Stimulated activated CD8-positive, alpha-beta memory T cell treated with anti-CD3 and anti-CD28 coated beads, Interleukin-12 subunit alpha, Interleukin-12 subunit beta, amount 100 ng/mL, for 4 hours (primary cell): ENCODE measurements at regions not wholly inside any gene's neighbourhood (a gene's known extent, or its start where the extent isn't known, plus 50 kb on each side); places are given as distances from the start of the nearest gene placed in this dataset.

Source experiments
- DNase-seq: peaks from one replicate; pipeline ENCODE4 v3.0.0-alpha.2; 2020; ENCODE audit warnings: low read depth

DNA sequence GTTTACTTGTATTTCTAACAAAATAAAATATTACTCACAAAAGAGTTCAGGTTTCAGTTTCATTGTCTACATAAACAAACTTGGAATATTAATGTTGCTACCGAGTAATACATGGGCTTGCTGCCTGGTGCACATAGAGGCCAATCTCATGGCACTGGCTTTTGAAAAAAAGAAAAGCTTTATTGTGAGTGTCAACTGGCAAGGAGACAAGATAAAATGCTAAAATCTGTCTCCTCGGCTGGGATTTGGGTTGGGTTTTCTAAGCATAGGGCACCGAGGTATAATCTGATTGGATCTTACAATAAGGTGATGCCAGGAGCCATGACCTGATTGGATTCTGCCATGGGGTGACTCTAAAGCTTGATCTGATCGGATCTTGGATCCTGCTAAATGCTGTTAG is 1519.9 kb upstream of the MIR17HG start:
- no peak for DNase-seq

DNA sequence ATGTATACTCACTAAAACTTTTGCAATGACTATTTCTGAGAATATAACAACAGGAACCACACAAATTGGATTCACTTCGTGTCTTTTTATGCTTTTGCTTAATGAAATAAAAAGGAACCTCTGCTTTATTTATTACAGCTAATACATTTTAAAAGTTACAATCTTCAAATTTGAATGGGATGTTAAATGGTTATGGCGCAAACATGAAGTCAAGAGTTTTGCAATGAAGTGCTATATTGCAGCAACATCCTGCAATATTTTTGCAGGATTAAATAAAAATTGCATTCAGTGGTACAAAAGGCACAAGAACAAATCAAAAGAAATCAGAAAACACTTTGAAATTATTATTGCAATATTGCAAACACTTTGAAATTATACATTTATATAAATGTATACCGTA is 1519.0 kb upstream of the MIR17HG start:
- no peak for DNase-seq

DNA sequence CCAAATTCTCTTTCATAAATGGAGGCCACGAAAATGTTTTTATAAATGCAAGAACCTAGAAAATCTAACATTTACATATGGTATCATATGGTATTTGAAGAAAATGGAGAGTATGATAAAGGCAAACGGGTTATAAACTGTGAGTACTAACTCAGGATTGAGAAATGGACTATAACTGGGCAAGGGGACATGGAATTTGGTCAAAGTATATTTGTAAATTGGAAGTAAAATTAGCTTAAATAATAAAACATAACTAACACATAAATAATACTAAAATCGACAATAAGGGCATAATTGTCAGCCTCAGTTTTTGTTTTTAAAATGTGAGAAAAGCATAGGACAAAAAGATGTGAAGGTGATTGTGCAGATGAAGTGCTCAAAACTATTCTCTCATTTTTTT is 1516.3 kb upstream of the MIR17HG start:
- DNase-seq = no peak

DNA sequence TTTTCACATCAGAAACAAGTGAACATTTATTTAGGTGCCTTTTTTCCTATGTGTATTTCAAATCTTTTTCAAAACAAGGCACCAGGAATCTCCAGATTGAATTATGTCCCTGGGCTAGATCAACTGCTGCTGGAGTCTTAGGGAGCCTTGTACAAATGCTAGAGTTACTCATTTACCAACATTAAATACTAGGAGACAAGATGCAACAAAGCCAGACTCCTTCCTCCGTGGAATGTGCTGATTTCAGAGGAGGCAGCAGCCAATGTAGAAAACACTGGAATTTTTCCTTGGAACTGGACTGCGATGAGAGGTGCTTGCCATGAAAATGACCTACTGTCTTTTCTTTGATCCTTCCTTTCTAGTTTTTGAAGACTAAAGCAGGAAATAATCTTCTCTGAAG is 1514.7 kb upstream of the MIR17HG start:
- no peak for DNase-seq

DNA sequence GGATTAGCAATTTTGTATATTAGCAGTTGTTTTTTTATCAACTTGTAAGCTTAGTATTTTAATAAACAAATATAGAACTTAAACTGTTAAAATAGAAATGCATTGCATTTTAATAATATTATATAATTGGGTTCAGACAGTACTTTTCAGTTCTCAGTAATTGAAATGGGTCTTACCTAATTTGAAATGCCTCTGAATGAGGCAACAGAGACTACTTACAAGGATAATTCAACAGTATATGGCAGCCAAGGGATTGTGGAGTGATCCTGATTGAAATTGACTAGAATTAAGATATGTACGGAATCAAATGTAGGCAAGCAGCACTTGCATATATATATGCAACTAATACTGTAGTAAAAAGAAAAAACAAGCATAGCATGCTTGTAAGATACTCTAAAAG is 1503.9 kb upstream of the MIR17HG start:
- no peak for DNase-seq

DNA sequence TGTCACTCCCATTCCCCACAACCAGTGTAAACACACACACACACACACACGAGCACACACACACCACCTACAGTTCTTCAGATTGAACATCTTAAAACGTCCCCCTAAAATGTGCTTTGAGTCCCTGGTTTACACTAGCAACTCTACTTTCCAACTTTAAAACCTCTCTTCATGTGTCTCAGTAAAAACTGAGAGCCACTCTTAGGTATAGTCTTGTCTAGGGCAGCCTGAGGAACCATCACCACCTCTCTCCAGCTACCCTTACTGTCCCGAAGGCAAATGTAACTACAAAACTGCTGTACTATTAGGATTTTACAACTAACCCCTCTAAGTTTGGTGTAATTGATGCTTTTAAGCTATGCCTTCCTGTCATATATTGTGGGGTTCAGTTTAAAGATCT is 1501.6 kb upstream of the MIR17HG start:
- DNase-seq = no peak

DNA sequence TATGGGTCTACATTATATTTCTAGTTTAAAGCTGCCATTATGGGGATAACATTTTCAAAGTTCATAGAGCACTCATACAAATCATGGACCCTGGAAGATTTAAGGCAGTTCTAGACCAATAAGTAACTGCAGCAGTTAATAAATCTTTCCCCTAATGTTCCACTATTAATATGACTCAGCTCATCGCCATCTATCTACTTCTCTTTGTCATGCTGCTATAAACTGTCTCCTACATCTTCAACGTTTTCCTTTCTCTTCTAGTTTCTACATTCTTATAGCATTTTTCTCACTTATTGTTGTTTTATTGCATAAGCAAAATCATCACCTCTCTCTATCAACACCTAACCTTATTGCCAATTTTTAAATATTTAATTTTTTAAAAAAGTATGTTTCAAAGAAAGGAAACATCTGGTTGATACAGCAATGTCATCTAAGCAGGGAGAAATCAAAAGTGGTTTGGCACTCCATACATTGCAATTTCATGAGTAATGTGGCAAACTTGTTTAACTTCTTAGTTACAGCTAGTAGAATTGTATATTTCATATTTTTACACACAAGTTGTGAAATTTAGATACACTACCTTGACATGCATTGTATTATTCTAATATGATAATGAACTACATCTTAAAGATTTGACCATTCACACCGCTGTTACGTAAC is 1500.4 kb upstream of the MIR17HG start:
- no peak for DNase-seq

DNA sequence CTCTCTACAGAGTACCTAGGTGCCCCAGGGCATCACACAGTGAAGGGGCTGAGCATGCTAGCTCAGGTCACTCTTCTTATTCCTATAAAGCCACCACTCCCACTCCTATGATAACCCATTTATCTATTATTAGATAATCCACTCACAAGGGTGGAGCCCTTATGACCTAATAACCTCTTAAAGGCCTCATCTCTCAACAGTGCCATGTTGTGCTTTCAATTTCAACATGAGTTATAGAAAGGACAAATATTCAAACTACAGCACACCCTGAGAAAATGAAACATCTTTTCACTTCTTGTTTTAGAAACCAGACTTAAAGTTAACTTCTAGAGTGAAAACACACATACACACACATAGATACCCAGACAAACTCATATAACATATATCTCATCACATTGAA is 1494.9 kb upstream of the MIR17HG start:
- no peak for DNase-seq

DNA sequence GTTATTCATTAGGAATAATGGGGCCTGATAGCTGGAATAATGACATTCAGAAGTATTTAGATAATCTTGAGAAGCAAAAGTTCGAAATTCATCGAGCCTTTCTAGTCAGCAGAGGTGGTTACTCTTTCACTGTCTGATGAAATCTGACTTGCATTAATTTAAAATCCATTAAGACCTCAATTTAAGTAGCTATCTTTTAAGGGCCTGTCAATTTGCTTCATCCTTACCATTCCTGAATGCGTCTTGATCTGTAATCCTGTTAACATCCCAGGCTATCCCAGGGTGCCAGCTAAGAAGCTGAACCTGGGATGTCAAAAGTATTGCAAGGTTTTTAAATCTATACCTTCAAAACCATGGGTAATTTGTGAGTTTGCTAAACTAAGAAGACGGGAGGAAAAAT is 1491.0 kb upstream of the MIR17HG start:
- DNase-seq = no peak

DNA sequence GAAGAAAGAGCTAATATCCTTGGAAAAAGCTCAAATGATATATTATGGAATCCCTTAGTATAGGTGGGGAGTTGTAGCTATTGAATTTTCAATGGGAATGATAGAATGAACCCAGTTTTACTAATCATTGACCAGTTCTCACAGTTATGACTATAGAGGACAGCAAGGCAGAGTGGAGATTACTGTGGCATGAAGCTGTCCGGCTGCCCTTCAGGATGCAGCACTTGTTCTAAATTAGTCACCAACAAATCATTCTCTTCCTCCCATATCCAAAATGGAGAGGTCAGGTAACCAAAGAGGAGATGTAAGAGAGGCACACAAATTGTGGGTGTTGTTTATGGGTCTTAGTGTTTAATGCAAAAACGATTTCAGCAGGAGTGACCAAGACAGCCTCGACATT is 1490.0 kb upstream of the MIR17HG start:
- no peak for DNase-seq

DNA sequence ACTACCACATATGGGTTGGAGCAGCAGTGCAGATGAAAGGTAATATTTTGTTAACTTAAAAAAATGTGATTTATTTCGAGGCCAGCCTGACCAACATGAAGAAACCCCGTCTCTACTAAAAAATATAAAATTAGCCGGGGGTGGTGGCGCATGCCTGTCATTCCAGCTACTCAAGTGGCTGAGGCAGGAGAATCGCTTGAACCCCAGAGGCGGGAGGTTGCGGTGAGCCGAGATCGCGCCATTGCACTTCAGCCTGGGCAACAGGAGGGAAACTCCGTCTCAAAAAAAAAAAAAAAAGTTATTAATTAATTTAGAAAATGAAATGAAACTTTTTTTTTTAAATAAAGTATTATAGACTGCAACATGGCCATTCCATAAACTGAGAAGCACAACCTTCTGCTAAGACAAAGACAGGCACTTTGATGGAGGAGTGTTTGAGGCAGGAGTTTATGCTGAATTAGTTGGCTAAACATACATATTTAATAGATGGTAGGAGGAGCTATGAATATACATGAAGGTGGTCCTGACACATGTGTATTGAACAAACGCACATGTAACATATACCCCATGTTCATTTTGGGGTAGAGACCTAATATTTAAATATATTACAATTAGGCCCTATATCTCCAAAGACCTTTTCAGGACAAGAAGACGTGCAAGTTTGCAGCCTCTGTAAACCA is 1485.3 kb upstream of the MIR17HG start:
- DNase-seq = no peak

DNA sequence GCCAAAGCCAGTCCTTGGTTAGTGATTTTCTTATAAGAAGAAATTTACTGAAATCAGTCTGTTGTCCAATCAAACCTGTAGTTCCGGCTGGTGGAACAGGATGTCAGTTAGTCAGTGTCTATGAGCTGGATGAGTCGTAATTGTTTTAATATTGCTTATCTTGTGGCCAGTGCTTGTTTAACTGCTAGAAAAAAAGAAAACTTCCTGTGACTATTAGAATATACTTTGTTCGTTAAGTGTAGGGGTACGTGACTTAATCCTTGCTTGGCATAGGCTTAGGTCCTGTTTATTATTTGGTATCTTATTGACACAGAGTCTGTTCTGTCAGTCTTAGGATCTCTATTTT is 1484.8 kb upstream of the MIR17HG start:
- no peak for DNase-seq

DNA sequence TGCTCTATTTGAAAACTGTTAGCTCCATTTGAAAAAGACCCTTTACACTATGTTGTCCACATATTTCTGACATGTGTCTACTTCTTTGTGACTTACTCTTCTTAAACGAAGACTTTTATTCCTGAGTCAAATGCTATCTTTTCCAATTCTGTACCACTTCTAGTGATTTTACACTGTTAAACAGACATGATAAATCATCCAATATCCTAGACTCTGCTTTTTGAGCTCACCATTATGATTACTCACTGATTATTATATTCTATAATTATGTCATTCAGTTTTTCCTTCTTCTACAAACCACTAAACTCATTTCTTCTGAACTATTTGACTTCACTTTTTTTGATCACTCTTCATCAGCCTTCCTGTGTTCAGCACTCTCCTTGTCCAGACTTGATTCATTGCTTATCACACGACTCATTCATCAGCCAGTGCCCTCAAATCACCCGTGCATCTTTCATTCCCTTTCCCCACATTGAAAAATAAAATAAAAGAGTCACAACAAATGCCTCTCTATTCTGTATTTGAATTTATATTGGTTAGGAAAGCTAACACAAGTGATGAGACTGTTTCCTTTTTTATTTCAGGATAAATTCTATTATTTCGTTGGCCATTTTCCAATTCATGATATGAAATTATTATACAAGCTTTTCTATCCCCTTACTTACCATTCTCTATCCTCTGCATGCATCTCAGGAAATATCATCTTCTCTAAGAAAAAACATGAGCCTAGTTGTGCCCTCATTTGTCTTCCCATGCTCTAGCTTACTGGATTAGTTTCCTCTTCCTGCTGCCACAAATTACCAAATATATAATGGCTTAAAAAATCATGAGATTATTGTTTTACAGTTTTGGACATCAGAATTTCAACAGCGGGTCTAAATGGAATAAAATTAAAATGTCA is 1482.1 kb upstream of the MIR17HG start:
- DNase-seq = no peak

DNA sequence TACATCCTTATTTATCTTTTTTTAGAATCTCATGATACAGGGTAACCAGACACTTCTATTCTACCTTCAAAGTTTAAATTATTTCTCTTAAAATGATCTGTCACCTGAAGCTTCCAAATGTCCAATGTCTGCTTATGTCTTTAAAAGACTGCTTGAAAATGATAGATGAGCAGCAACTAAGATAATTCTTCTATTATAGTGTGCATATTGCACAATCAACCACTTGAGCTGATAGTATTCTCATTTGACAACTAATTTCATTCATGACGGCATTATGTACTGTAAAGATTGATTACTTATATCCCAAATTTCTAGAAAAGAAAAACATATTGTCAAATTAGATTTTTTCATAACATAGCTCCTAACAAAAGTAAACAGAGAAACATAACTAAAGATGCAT is 1478.2 kb upstream of the MIR17HG start:
- DNase-seq = no peak

DNA sequence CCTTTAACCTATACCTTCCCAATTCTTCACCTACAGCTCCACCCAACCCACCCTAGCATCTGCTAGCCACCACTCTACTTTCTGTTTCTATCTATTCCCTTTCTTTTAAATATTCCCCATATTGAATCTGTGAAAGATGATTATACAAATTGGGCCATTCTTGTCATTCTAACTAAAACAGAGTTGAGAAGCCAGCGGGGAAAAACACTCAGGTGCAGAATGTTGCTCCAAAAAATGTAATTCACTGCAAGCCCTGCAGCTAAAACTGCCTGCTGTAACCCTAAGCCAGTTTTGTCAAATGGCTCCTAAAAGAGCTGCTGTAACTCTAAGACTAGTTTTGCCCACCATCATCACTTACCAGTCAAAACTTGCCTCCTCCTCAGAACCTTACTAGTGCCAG is 1468.6 kb upstream of the MIR17HG start:
- no peak for DNase-seq

DNA sequence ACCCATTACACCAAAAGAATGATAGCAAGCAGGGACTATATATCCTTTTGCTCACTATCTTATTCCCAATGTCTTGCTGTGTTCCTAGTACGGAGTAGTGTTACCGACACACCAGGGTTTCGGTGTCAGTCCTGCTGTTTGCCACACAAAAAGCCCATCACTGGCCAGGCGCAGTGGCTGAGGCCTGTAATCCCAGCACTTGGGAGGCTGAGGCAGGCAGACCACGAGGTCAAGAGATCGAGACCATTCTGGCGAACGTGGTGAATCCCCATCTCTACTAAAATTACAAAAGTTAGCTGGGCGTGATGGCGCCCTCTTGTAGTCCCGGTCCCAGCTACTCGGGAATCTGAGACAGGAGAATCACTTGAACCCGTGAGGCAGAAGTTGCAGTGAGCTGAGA is 1467.3 kb upstream of the MIR17HG start:
- no peak for DNase-seq

DNA sequence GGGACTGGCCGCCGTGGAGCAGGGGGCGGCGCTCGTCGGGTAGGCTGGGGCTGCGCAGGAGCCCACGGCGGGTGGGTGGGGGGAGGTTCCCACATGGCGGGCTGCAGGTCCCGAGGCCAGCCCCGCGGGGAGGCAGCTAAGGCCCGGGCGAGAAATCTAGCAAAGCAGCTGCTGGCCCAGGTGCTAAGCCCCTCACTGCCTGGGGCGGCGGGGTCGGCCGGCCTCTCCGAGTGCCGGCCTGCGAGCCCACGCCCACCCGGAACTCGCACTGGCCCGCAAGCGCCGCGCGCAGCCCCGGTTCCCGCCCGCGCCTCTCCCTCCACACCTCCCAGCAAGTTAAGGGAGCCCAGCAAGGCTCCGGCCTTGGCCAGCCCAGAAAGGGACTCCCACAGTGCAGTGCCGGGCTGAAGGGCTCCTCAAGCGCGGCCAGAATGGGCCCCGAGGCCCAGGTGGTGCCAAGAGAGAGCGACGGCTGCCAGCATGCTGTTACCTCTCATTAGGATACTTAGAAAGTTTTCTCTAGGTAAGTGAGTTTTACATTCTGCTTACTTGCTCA is 1463.5 kb upstream of the MIR17HG start:
- no peak for DNase-seq

DNA sequence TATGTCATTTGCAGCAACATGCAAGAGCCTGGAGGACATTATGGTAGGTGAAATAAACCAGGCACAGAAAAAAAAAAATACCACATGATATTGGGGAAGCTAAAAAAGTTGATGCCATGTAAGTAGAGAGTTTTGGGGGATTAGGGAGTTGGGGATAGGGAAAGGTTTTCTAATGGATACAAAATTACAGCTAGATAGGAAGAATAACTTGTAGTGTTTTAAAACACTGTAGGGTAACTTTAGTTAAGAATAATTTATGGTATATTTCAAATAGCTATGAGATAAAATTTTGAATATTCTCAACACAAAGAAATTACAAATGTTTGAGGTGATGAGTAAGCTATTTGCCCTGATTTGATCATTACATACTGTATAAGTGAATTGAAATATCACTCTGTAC is 1456.7 kb upstream of the MIR17HG start:
- DNase-seq = no peak

DNA sequence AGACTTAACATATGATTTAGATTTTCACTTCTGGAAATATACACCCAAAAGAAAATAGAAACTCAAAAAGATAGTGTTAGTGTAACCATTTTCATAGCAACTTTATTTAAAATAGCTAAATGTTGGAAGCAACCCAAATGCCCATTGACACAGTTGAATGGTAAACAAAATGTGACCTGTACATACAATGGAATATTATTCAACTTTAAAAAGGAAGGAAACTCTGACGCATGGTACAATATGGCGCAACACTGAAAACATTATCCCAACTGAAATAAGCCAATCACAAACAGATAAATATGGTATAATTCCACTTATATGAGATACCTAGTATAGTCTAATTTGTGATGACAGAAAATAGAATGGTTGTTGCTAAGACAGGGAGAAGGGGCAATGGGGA is 1456.1 kb upstream of the MIR17HG start:
- DNase-seq = no peak

DNA sequence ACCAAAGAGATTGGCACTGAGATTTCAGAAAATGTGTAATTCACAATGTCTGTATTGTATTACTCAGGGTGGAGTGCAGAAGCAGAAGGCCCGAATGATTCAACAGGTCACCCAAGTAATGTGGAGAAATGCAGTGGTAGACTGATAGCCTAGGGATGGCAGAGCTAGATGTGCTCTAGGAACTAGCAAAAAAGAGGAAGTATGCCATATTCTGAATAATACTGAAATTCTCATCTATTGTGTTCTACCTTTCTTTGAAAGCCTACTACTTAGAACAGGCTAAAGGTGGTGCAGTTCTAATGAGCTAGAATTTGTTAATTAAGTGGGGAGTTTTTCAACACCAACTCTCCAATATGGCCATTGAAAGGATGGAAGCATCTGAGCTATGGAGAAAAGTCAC is 1449.8 kb upstream of the MIR17HG start:
- DNase-seq = no peak

DNA sequence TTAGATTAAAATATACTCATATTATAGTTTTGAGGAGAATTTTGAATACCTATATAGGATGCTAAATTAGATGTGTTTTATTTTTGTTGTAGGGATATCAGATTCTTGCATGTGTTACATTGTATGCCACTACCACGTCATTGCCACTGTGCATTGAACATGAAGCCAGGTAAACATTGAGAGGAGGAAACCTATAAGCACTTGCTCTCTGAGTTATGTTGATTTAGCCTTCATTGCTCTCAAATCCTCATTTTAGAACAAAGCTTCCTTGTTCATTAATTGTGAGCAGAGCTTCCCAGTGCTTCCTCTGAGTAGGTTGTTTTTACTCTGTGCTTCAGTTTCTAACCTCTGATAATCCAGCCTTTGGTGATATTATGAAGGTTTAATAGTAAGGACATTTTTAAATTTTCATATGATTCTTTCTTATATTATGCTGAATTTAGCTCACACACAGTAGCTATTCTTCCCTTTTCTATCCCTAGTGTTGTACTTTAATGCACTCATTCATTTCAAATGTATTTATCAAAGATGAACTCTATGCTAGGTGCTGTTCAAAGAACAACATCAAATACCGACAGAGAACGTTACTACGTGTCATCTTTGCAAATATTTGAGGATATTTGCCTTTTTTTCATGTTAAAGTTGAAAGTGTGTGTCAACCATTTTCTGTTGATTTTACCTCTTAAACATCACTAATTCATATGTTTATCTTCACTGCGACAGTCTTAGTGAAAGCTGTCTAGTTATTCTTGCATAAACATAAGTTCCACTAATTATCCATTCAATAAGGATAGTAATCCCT is 1448.0 kb upstream of the MIR17HG start:
- DNase-seq = no peak

DNA sequence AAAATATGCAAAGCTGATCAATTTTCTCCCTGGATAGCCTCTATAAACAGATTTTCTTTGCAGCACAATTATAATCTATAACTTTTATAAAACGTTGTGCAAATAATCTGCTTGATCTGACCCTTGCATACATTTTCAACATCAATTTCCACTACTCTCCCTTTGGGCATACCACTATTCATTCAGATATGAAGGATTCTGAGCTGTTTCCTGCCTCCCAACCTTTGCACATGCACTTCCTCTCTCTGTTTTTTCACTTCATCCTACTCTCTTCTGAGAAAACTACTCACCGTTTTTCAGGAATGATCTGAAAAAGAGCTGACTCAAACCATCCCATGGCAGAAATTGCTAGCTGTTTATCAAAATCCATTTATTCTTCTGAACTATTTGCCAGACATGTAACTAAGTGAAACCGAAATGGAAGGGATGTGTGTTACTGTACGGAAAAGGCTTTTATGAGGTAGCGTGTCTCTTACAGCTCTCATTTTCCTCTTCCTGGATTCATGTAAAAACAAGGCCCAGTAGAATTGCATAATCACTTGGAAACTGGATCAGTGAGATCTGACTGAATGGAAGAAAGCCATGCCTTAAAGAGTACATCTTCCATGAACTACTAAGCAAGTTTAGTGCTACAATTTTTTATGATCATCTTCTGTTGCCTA is 1447.3 kb upstream of the MIR17HG start:
- no peak for DNase-seq
